ENCODE measurements at regions not wholly inside any gene's neighbourhood (a gene's known extent, or its start where the extent isn't known, plus 50 kb on each side); places are given as distances from the start of the nearest gene placed in this dataset.

- no peak overlapping the region for H3K27ac ChIP-seq
- no peak for TF ChIP-seq CTCF (IDR thresholded peaks at IDR 0.05)
- TF ChIP-seq ZFX (IDR thresholded peaks at IDR 0.05; ENCODE audit: borderline replicate concordance), result no peak
These were observed 1193.5 kb downstream of the PCDH9 start for GRCh38 chr13:66036636-66037035.

GRCh38 chr13:66036024-66036614, 1194.0 kb downstream of the PCDH9 start:
- TF ChIP-seq ZFX (IDR thresholded peaks at IDR 0.05; ENCODE audit: borderline replicate concordance) (no peak), CTCF (IDR thresholded peaks at IDR 0.05) (no peak)
- H3K27ac ChIP-seq, result no peak overlapping the region

- H3K27ac ChIP-seq, result no peak overlapping the region
These were observed 1196.2 kb downstream of the PCDH9 start for GRCh38 chr13:66033924-66034323.

GRCh38 chr13:66021846-66022245, 1208.3 kb downstream of the PCDH9 start:
- no peak overlapping the region for H3K27ac ChIP-seq
- TF ChIP-seq ZFX (IDR thresholded peaks at IDR 0.05; ENCODE audit: borderline replicate concordance) (no peak), CTCF (IDR thresholded peaks at IDR 0.05) (no peak)

More at GRCh38 chr13:66033924-66034323, 1196.2 kb downstream of the PCDH9 start:
- no peak for TF ChIP-seq CTCF (IDR thresholded peaks at IDR 0.05)
- no peak for TF ChIP-seq ZFX (IDR thresholded peaks at IDR 0.05; ENCODE audit: borderline replicate concordance)

- H3K27ac ChIP-seq, result no peak overlapping the region
- TF ChIP-seq CTCF (IDR thresholded peaks at IDR 0.05) (no peak), ZFX (IDR thresholded peaks at IDR 0.05; ENCODE audit: borderline replicate concordance) (no peak)
These were observed 1215.4 kb downstream of the PCDH9 start for GRCh38 chr13:66014771-66015170.

GRCh38 chr13:66009241-66009640, 1220.9 kb downstream of the PCDH9 start:
- no peak overlapping the region for H3K27ac ChIP-seq
- TF ChIP-seq CTCF (IDR thresholded peaks at IDR 0.05), result no peak
- TF ChIP-seq ZFX (IDR thresholded peaks at IDR 0.05; ENCODE audit: borderline replicate concordance), result no peak

GRCh38 chr13:66003558-66003957, 1226.6 kb downstream of the PCDH9 start:
- H3K27ac ChIP-seq, result no peak overlapping the region
- TF ChIP-seq ZFX (IDR thresholded peaks at IDR 0.05; ENCODE audit: borderline replicate concordance) (no peak), CTCF (IDR thresholded peaks at IDR 0.05) (no peak)

All from 22Rv1 (cell line).